SW 1271 (cell line): ENCODE measurements at regions not wholly inside any gene's neighbourhood (a gene's known extent, or its start where the extent isn't known, plus 50 kb on each side); places are given as distances from the start of the nearest gene placed in this dataset.

Source experiments
- DNase-seq, 2 experiments: peaks; one replicate each; lab custom pipeline; 2025; lab: John Stamatoyannopoulos, UW

- no peak for DNase-seq
Measured at GRCh38 chr16:6200861-6201260, 1103.3 kb upstream of the EEF2KMT start.

GRCh38 chr16:6200271-6200670 lies 1102.7 kb upstream of the EEF2KMT start:
- no peak for DNase-seq

- no peak for DNase-seq
Measured at GRCh38 chr16:6195966-6196365, 1098.4 kb upstream of the EEF2KMT start.

- DNase-seq, result no peak
Measured at GRCh38 chr16:6193718-6194117, 1096.1 kb upstream of the EEF2KMT start.

- no peak for DNase-seq
Measured at GRCh38 chr16:6192984-6193383, 1095.4 kb upstream of the EEF2KMT start.

GRCh38 chr16:6192532-6192931 lies 1094.9 kb upstream of the EEF2KMT start:
- DNase-seq, result no peak

GRCh38 chr16:6190776-6191175 lies 1093.2 kb upstream of the EEF2KMT start:
- DNase-seq, result no peak

GRCh38 chr16:6189216-6189615 lies 1091.6 kb upstream of the EEF2KMT start:
- DNase-seq, result no peak

- no peak for DNase-seq
Measured at GRCh38 chr16:6177616-6178180, 1080.1 kb upstream of the EEF2KMT start.

- no peak for DNase-seq
Measured at GRCh38 chr16:6170022-6170421, 1072.4 kb upstream of the EEF2KMT start.

- no peak for DNase-seq
Measured at GRCh38 chr16:6165330-6165979, 1067.9 kb upstream of the EEF2KMT start.

GRCh38 chr16:6160871-6161270 lies 1063.3 kb upstream of the EEF2KMT start:
- DNase-seq, result no peak

GRCh38 chr16:6160303-6160702 lies 1062.7 kb upstream of the EEF2KMT start:
- no peak for DNase-seq

- DNase-seq, result no peak
Measured at GRCh38 chr16:6157806-6158205, 1060.2 kb upstream of the EEF2KMT start.

- DNase-seq, result no peak
Measured at GRCh38 chr16:6155271-6155670, 1057.7 kb upstream of the EEF2KMT start.

GRCh38 chr16:6153901-6154300 lies 1056.3 kb upstream of the EEF2KMT start:
- DNase-seq, result no peak

GRCh38 chr16:6149031-6149430 lies 1051.4 kb upstream of the EEF2KMT start:
- no peak for DNase-seq

- DNase-seq, result no peak
Measured at GRCh38 chr16:6148361-6148760, 1050.8 kb upstream of the EEF2KMT start.

- no peak for DNase-seq
Measured at GRCh38 chr16:6146874-6147425, 1049.4 kb upstream of the EEF2KMT start.

GRCh38 chr16:6146356-6146755 lies 1048.8 kb upstream of the EEF2KMT start:
- no peak for DNase-seq

- no peak for DNase-seq
Measured at GRCh38 chr16:6144463-6144862, 1046.9 kb upstream of the EEF2KMT start.

- no peak for DNase-seq
Measured at GRCh38 chr16:6143020-6143419, 1045.4 kb upstream of the EEF2KMT start.

GRCh38 chr16:6133009-6133557 lies 1035.5 kb upstream of the EEF2KMT start:
- DNase-seq, result no peak

GRCh38 chr16:6132121-6132520 lies 1034.5 kb upstream of the EEF2KMT start:
- DNase-seq, result no peak
